Natural killer cell (primary cell): ENCODE measurements at regions not wholly inside any gene's neighbourhood (a gene's known extent, or its start where the extent isn't known, plus 50 kb on each side); places are given as distances from the start of the nearest gene placed in this dataset.

Experiments used
- ATAC-seq, 3 donors: fragments of 150-1000 bp in 2 of 3; fragments of 200-7000 bp in 1 of 3; cut with Tn5 transposase; 1 replicate in 1 of 3; 2 replicates in 2 of 3; pipeline ENCODE4 v1.10.0; 2021; ENCODE audit warnings: mild to moderate bottlenecking in 2 of 3, moderate library complexity in 2 of 3
- DNase-seq, 2 donors: peaks; one replicate each; pipeline versions ENCODE4 v3.0.0 to v3.0.0-alpha.2; 2013 to 2021; ENCODE audit warnings: mixed read lengths in 1 of 2
- H3K27ac ChIP-seq: one replicate; pipeline ENCODE4 v1.5.1; 2013; ENCODE audit warnings: mild to moderate bottlenecking, low read length
- H3K27me3 ChIP-seq: one replicate; pipeline ENCODE4 v1.6.1; 2013; ENCODE audit warnings: low read length; ENCODE audit not compliant: control insufficient read depth, insufficient read depth
- H3K36me3 ChIP-seq: one replicate; pipeline ENCODE4 v1.6.1; 2013; ENCODE audit warnings: low read length; ENCODE audit not compliant: control insufficient read depth, insufficient read depth
- H3K4me1 ChIP-seq: one replicate; pipeline ENCODE4 v1.6.1; 2013; ENCODE audit warnings: low read length; ENCODE audit not compliant: control insufficient read depth, insufficient read depth
- H3K4me3 ChIP-seq: one replicate; pipeline ENCODE4 v1.5.1; 2013; ENCODE audit warnings: low read length
- H3K9me3 ChIP-seq: one replicate; pipeline ENCODE4 v1.6.1; 2013; ENCODE audit warnings: low read length; ENCODE audit not compliant: control insufficient read depth, insufficient read depth
- H3K27ac Mint-ChIP-seq, 2 donors: one replicate each; pipeline ENCODE4 v1.8.0; 2022; ENCODE audit warnings: mild to moderate bottlenecking in 2 of 2, mixed read lengths in 2 of 2, moderate library complexity in 1 of 2
- H3K27me3 Mint-ChIP-seq, 2 donors: one replicate each; pipeline ENCODE4 v1.8.0; 2022; ENCODE audit warnings: low read depth in 2 of 2, mixed read lengths in 2 of 2
- H3K36me3 Mint-ChIP-seq: one replicate; pipeline ENCODE4 v1.8.0; 2022; ENCODE audit warnings: mixed read lengths
- H3K4me1 Mint-ChIP-seq, 2 donors: one replicate each; pipeline ENCODE4 v1.8.0; 2022; ENCODE audit warnings: mixed read lengths in 2 of 2
- H3K4me3 Mint-ChIP-seq: one replicate; pipeline ENCODE4 v1.8.0; 2022; ENCODE audit warnings: mild to moderate bottlenecking, moderate library complexity, mixed read lengths
- H3K9me3 Mint-ChIP-seq, 2 donors: one replicate each; pipeline ENCODE4 v1.8.0; 2022; ENCODE audit warnings: mixed read lengths in 2 of 2
- WGBS: methylation state at CpG from one replicate; pipeline ENCODE4 v1.1.7; 2013; ENCODE audit warnings: missing lambda C conversion rate; ENCODE audit not compliant: insufficient coverage; 5-methylcytosine and 5-hydroxymethylcytosine counted together
- intact Hi-C: fragments of 100-400 bp; cut with micrococcal nuclease; formaldehyde crosslinking; loops from one replicate; pipeline ENCODE4 v1.14.2; 2022
- TF ChIP-seq, protein P1 (sequence below): fragments of 200-600 bp; IDR thresholded peaks from one replicate; pipeline ENCODE4 v1.8.0; 2022; ENCODE audit warnings: antibody characterized with exemption

- DNase-seq (no peak), ATAC-seq (no peak)
- H3K4me1 ChIP-seq: no peaks in the 10 kb centered on the region
- H3K27ac ChIP-seq: no peak overlapping the region
- intact Hi-C loops: no loop called here
- no peaks in the 10 kb centered on the region for H3K36me3 ChIP-seq
- WGBS: 91% methylated on average over 9 of the region's 9 CpGs
- Mint-ChIP-seq H3K36me3 (no peaks in the 10 kb centered on the region), H3K4me1 (no peaks in the 10 kb centered on the region), H3K9me3 (peaks cover 3% of the 10 kb centered on the region in 2 donors), H3K27me3 (peaks cover 16 to 28% of the 10 kb centered on the region in 2 donors), H3K27ac (no peak overlapping the region), H3K4me3 (no peak overlapping the region)
- H3K4me3 ChIP-seq: no peak overlapping the region
- TF ChIP-seq, protein P1, sequence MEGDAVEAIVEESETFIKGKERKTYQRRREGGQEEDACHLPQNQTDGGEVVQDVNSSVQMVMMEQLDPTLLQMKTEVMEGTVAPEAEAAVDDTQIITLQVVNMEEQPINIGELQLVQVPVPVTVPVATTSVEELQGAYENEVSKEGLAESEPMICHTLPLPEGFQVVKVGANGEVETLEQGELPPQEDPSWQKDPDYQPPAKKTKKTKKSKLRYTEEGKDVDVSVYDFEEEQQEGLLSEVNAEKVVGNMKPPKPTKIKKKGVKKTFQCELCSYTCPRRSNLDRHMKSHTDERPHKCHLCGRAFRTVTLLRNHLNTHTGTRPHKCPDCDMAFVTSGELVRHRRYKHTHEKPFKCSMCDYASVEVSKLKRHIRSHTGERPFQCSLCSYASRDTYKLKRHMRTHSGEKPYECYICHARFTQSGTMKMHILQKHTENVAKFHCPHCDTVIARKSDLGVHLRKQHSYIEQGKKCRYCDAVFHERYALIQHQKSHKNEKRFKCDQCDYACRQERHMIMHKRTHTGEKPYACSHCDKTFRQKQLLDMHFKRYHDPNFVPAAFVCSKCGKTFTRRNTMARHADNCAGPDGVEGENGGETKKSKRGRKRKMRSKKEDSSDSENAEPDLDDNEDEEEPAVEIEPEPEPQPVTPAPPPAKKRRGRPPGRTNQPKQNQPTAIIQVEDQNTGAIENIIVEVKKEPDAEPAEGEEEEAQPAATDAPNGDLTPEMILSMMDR: no peak
- peaks cover 2% of the 10 kb centered on the region for H3K27me3 ChIP-seq
- no peaks in the 10 kb centered on the region for H3K9me3 ChIP-seq
Observed at GRCh38 chr9:135315572-135315971, 164.0 kb upstream of the PPP1R26 start.

- intact Hi-C loops: no loop called here
- H3K9me3 ChIP-seq: no peaks in the 10 kb centered on the region
- DNase-seq: no peak
- ATAC-seq: no peak
- H3K27ac Mint-ChIP-seq: no peak overlapping the region
- no peak overlapping the region for H3K4me3 ChIP-seq
- H3K9me3 Mint-ChIP-seq: no peaks in the 10 kb centered on the region
- no peaks in the 10 kb centered on the region for H3K4me1 Mint-ChIP-seq
- WGBS: 92% methylated on average over 6 of the region's 6 CpGs
- no peaks in the 10 kb centered on the region for H3K4me1 ChIP-seq
- TF ChIP-seq, protein P1: no peak
- H3K36me3 Mint-ChIP-seq: no peaks in the 10 kb centered on the region
- H3K27me3 Mint-ChIP-seq: peaks cover 4 to 13% of the 10 kb centered on the region in 2 donors
- H3K27me3 ChIP-seq: no peaks in the 10 kb centered on the region
- no peak overlapping the region for H3K27ac ChIP-seq
- H3K4me3 Mint-ChIP-seq: no peak overlapping the region
- H3K36me3 ChIP-seq: no peaks in the 10 kb centered on the region
Observed at GRCh38 chr9:135320331-135320730, 159.3 kb upstream of the PPP1R26 start.

DNA sequence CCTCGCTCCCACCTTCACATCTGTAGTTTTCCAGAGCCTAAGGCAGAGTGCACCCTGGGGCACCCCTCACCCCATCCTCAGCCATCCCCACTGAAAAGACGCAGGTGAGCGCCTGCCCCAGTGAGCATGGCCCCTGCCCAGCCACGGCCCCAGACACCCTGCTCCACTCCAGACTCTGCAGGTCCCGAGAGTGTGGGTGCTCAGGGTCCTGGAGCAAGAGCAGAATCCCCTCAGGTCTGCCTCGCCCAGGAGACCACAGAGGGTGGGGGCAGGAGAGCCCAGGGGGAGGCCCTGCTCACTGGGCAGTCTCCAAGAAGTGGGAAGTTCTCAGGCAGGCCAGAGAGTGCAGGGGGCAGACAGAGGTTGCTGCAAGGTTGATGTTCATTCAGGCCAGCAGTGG, 158.6 kb upstream of the PPP1R26 start:
- Histone ChIP-seq H3K27me3 (no peaks in the 10 kb centered on the region), H3K27ac (no peak overlapping the region), H3K9me3 (no peaks in the 10 kb centered on the region), H3K4me3 (no peak overlapping the region), H3K4me1 (no peaks in the 10 kb centered on the region), H3K36me3 (no peaks in the 10 kb centered on the region)
- Mint-ChIP-seq H3K4me1 (no peaks in the 10 kb centered on the region), H3K36me3 (no peaks in the 10 kb centered on the region), H3K9me3 (no peaks in the 10 kb centered on the region), H3K27me3 (peaks cover 0 to 7% of the 10 kb centered on the region in 2 donors), H3K27ac (no peak overlapping the region), H3K4me3 (no peak overlapping the region)
- ATAC-seq (no peak), DNase-seq (no peak)
- intact Hi-C loops: no loop called here
- TF ChIP-seq, protein P1: no peak
- WGBS: 72% methylated on average over 6 of the region's 6 CpGs

GRCh38 chr9:135321580-135321979, 158.0 kb upstream of the PPP1R26 start:
- Mint-ChIP-seq H3K4me3 (no peak overlapping the region), H3K27me3 (peaks cover 0 to 7% of the 10 kb centered on the region in 2 donors), H3K27ac (no peak overlapping the region), H3K9me3 (no peaks in the 10 kb centered on the region), H3K36me3 (no peaks in the 10 kb centered on the region), H3K4me1 (no peaks in the 10 kb centered on the region)
- Histone ChIP-seq H3K9me3 (no peaks in the 10 kb centered on the region), H3K27ac (no peak overlapping the region), H3K4me1 (no peaks in the 10 kb centered on the region), H3K4me3 (no peak overlapping the region), H3K36me3 (no peaks in the 10 kb centered on the region), H3K27me3 (no peaks in the 10 kb centered on the region)
- ATAC-seq (no peak), DNase-seq (no peak)
- intact Hi-C loops: no loop called here
- TF ChIP-seq, protein P1: no peak
- WGBS: 68% methylated on average over 4 of the region's 4 CpGs
